AG09309 (cell line): ENCODE measurements at regions not wholly inside any gene's neighbourhood (a gene's known extent, or its start where the extent isn't known, plus 50 kb on each side); places are given as distances from the start of the nearest gene placed in this dataset.
A peak's percentile ranks its signal among the peaks of the same experiment; 100 is the strongest.
"Not testable (repeated sequence)": the region's sequence is repeated elsewhere in the genome, so short reads cannot be mapped to it uniquely, and the experiment has no call there.

Source experiments
- DNase-seq: peaks from one replicate; pipeline ENCODE4 v3.0.0-alpha.2; 2010; ENCODE audit warnings: low read depth
- H3K4me3 ChIP-seq: 2 replicates; pipeline ENCODE4 v1.5.1; 2011; ENCODE audit warnings: mild to moderate bottlenecking, low read depth, low read length, moderate library complexity; ENCODE audit not compliant: control insufficient read depth
- TF ChIP-seq, protein P1 (sequence below): IDR thresholded peaks from 2 replicates; pipeline ENCODE4 v1.5.1; 2011; ENCODE audit warnings: mild to moderate bottlenecking, low read depth, low read length, inconsistent platforms; ENCODE audit not compliant: insufficient read depth, control insufficient read depth; ENCODE audit errors: missing control alignments

GRCh38 chr5:138696501-138696900 lies 56.7 kb upstream of the CTNNA1 start:
- DNase-seq: peak; percentile 20
- TF ChIP-seq, protein P1, sequence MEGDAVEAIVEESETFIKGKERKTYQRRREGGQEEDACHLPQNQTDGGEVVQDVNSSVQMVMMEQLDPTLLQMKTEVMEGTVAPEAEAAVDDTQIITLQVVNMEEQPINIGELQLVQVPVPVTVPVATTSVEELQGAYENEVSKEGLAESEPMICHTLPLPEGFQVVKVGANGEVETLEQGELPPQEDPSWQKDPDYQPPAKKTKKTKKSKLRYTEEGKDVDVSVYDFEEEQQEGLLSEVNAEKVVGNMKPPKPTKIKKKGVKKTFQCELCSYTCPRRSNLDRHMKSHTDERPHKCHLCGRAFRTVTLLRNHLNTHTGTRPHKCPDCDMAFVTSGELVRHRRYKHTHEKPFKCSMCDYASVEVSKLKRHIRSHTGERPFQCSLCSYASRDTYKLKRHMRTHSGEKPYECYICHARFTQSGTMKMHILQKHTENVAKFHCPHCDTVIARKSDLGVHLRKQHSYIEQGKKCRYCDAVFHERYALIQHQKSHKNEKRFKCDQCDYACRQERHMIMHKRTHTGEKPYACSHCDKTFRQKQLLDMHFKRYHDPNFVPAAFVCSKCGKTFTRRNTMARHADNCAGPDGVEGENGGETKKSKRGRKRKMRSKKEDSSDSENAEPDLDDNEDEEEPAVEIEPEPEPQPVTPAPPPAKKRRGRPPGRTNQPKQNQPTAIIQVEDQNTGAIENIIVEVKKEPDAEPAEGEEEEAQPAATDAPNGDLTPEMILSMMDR: no peak
- no peak overlapping the region for H3K4me3 ChIP-seq

- DNase-seq: no peak
- no peak overlapping the region for H3K4me3 ChIP-seq
- TF ChIP-seq, protein P1: no peak
Measured at GRCh38 chr5:138695781-138696180, 57.4 kb upstream of the CTNNA1 start.

- no peak for DNase-seq
- TF ChIP-seq, protein P1: no peak
Measured at GRCh38 chr5:138694146-138694545, 59.1 kb upstream of the CTNNA1 start.

GRCh38 chr5:138692370-138692769 lies 60.9 kb upstream of the CTNNA1 start:
- TF ChIP-seq, protein P1: no peak
- H3K4me3 ChIP-seq: no peak overlapping the region
- no peak for DNase-seq

More at GRCh38 chr5:138694146-138694545, 59.1 kb upstream of the CTNNA1 start:
- no peak overlapping the region for H3K4me3 ChIP-seq

DNA sequence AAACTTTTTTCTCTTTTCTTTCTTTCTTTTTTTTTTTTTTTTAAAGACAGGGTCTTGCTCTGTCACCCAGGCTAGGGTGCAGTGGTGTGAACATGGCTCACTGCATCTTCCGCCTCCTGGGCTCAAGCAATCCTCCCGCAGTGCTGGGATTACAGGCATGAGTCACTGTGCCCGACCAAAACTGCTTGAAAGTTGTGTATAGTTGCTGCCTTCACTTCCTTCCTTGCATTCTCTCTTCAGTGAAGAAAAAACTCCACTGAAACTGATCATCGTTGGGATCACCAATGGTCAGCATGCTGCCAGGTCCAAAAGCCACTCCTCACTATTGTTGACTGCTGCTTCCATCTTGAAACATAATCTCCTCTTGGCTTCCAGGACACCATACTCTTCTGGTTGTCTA lies 66.6 kb upstream of the CTNNA1 start:
- H3K4me3 ChIP-seq: no peak overlapping the region
- TF ChIP-seq, protein P1: no peak
- DNase-seq: no peak

GRCh38 chr5:138685193-138685745 lies 68.0 kb upstream of the CTNNA1 start:
- TF ChIP-seq, protein P1: no peak
- DNase-seq: no peak

DNA sequence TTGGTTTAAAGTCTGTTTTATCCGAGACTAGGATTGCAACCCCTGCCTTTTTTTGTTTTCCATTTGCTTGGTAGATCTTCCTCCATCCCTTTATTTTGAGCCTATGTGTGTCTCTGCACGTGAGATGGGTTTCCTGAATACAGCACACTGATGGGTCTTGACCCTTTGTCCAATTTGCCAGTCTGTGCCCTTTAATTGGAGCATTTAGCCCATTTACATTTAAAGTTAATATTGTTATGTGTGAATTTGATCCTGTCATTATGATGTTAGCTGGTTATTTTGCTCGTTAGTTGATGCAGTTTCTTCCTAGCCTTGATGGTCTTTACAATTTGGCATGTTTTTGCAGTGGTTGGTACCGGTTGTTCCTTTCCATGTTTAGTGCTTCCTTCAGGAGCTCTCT lies 70.8 kb upstream of the CTNNA1 start:
- not testable (repeated sequence) for DNase-seq, H3K4me3 ChIP-seq

More at GRCh38 chr5:138685193-138685745, 68.0 kb upstream of the CTNNA1 start:
- no peak overlapping the region for H3K4me3 ChIP-seq

DNA sequence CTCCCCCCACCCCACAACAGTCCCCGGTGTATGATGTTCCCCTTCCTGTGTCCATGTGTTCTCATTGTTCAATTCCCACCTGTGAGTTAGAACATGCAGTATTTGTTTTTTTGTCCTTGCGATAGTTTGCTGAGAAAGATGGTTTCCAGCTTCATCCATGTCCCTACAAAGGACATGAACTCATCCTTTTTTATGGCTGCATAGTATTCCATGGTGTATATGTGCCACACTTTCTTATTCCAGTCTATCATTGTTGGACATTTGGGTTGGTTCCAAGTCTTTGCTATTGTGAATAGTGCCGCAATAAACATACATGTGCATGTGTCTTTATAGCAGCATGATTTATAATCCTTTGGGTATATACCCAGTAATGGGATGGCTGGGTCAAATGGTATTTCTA lies 74.4 kb upstream of the CTNNA1 start:
- DNase-seq, H3K4me3 ChIP-seq: not testable (repeated sequence)
